ENCODE measurements at regions not wholly inside any gene's neighbourhood (a gene's known extent, or its start where the extent isn't known, plus 50 kb on each side); places are given as distances from the start of the nearest gene placed in this dataset.

GRCh38 chr13:103328899-103329298 lies 262.7 kb upstream of the SLC10A2 start:
- DNase-seq (ENCODE audit: low read depth): no peak

GRCh38 chr13:103326326-103326725 lies 260.1 kb upstream of the SLC10A2 start:
- DNase-seq (ENCODE audit: low read depth): no peak

- no peak for DNase-seq (ENCODE audit: low read depth)
Measured at GRCh38 chr13:103325672-103326071, 259.5 kb upstream of the SLC10A2 start.

- DNase-seq (ENCODE audit: low read depth): no peak
Measured at GRCh38 chr13:103324641-103325040, 258.4 kb upstream of the SLC10A2 start.

- no peak for DNase-seq (ENCODE audit: low read depth)
Measured at GRCh38 chr13:103315711-103316110, 249.5 kb upstream of the SLC10A2 start.

- no peak for DNase-seq (ENCODE audit: low read depth)
Measured at GRCh38 chr13:103312467-103312866, 246.2 kb upstream of the SLC10A2 start.

- no peak for DNase-seq (ENCODE audit: low read depth)
Measured at GRCh38 chr13:103308667-103309066, 242.4 kb upstream of the SLC10A2 start.

- DNase-seq (ENCODE audit: low read depth): no peak
Measured at GRCh38 chr13:103306163-103306562, 239.9 kb upstream of the SLC10A2 start.

- DNase-seq (ENCODE audit: low read depth): no peak
Measured at GRCh38 chr13:103303078-103303651, 236.9 kb upstream of the SLC10A2 start.

GRCh38 chr13:103302676-103303075 lies 236.5 kb upstream of the SLC10A2 start:
- no peak for DNase-seq (ENCODE audit: low read depth)

- DNase-seq (ENCODE audit: low read depth): no peak
Measured at GRCh38 chr13:103299079-103299478, 232.9 kb upstream of the SLC10A2 start.

GRCh38 chr13:103297083-103297482 lies 230.9 kb upstream of the SLC10A2 start:
- no peak for DNase-seq (ENCODE audit: low read depth)

GRCh38 chr13:103291798-103292572 lies 225.8 kb upstream of the SLC10A2 start:
- DNase-seq (ENCODE audit: low read depth): no peak

- no peak for DNase-seq (ENCODE audit: low read depth)
Measured at GRCh38 chr13:103291226-103291625, 225.0 kb upstream of the SLC10A2 start.

- DNase-seq (ENCODE audit: low read depth): no peak
Measured at GRCh38 chr13:103289681-103290080, 223.5 kb upstream of the SLC10A2 start.

GRCh38 chr13:103288114-103288513 lies 221.9 kb upstream of the SLC10A2 start:
- DNase-seq (ENCODE audit: low read depth): no peak

- peak; percentile 0 for DNase-seq (ENCODE audit: low read depth)
Measured at GRCh38 chr13:103287659-103288058, 221.4 kb upstream of the SLC10A2 start.

- no peak for DNase-seq (ENCODE audit: low read depth)
Measured at GRCh38 chr13:103284466-103284865, 218.2 kb upstream of the SLC10A2 start.

- no peak for DNase-seq (ENCODE audit: low read depth)
Measured at GRCh38 chr13:103283451-103283820, 217.2 kb upstream of the SLC10A2 start.

GRCh38 chr13:103282571-103283450 lies 216.6 kb upstream of the SLC10A2 start:
- peak; percentile 39 for DNase-seq (ENCODE audit: low read depth)

GRCh38 chr13:103277959-103278694 lies 211.9 kb upstream of the SLC10A2 start:
- DNase-seq (ENCODE audit: low read depth): no peak

Measured in ELR (cell line).